ENCODE measurements at regions not wholly inside any gene's neighbourhood (a gene's known extent, or its start where the extent isn't known, plus 50 kb on each side); places are given as distances from the start of the nearest gene placed in this dataset.

DNA sequence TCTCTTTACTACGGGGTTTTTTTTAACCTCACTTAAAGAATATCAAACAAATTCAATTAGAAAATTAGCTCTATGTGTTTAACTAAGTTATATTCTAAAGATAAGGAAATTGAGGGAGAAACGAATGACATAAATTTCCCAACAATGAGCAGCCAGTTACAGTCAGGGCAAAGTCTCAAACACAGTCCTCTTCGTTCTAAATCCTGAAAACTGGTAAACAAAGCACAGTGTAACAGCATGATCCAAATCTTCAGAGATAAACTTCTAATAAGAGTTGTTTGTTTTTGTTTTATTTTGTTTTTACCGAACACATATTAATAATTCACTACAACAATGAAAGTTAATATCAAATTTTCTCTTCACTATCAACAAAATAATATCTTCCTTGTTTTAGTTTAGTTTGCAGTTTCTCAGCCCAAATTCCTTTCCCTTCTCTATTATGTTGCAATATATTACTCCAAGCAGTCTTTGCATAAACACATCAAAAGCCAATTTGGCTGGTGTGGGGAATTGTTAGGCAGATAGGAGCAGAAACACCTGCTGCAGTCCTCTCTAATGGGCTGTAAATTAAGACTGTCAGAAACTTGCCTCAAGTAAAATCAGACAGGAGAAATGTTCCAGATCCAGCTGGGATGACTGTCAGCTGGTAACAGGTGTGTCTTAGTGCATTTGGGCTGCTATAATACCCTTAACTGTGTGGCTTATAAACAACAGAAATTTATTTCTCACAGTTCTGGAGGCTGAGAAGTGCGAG, 106.5 kb upstream of the SGCG start:
- H3K4me2 ChIP-seq (replicated peaks; ENCODE audit: low read depth, low read length, poor library complexity, severe bottlenecking): no peak overlapping the region
- intact Hi-C loops (cut with micrococcal nuclease): no loop called here
- POLR2A ChIA-PET: no interaction called here
- H3K4me1 ChIP-seq (ENCODE audit: control insufficient read depth in 2 of 2, insufficient read depth in 2 of 2, low read length in 2 of 2): no peaks in the 10 kb centered on the region
- H4K20me1 ChIP-seq (ENCODE audit: control insufficient read depth, insufficient read depth, low read length, poor library complexity, severe bottlenecking): no peaks in the 10 kb centered on the region
- H3K9ac ChIP-seq (ENCODE audit: low read length): no peak overlapping the region
- H3K36me3 ChIP-seq (replicated peaks in 1 of 2; ENCODE audit: control extremely low read depth in 1 of 2, control insufficient read depth in 1 of 2, extremely low read depth in 1 of 2, insufficient read depth in 2 of 2, low read length in 1 of 2): no peaks in the 10 kb centered on the region
- Mint-ChIP-seq H3K4me3 (no peak overlapping the region), H3K27me3 (no peaks in the 10 kb centered on the region), H3K9me3 (ENCODE audit: insufficient read depth) (peaks cover 2% of the 10 kb centered on the region), H3K27ac (no peak overlapping the region), H3K4me1 (no peaks in the 10 kb centered on the region)
- no peaks in the 10 kb centered on the region for H3K9me3 ChIP-seq (ENCODE audit: control extremely low read depth in 1 of 3, control insufficient read depth in 2 of 3, insufficient read depth in 1 of 3, low read length in 2 of 3)
- H3K4me3 ChIP-seq (ENCODE audit: control extremely low read depth in 1 of 5, extremely low read depth in 1 of 5, insufficient read depth in 1 of 5, low read depth in 2 of 5, low read length in 4 of 5): no peak overlapping the region
- H3K79me2 ChIP-seq (ENCODE audit: control insufficient read depth, insufficient read depth, low read length): no peaks in the 10 kb centered on the region
- ATAC-seq (ENCODE audit: low read depth) (no peak), DNase-seq (no peak)
- CTCF ChIA-PET: no interaction called here
- H3K27me3 ChIP-seq (replicated peaks in 1 of 4; ENCODE audit: control extremely low read depth in 1 of 4, control insufficient read depth in 3 of 4, insufficient read depth in 4 of 4, low read length in 3 of 4): no peaks in the 10 kb centered on the region
- H3K27ac ChIP-seq (ENCODE audit: low read length in 2 of 2): no peak overlapping the region
- WGBS (ENCODE audit: insufficient coverage): no CpG with 5 or more reads among the region's 5 CpGs
- no peak overlapping the region for H2AFZ ChIP-seq (ENCODE audit: insufficient read depth, low read depth, low read length, poor library complexity, severe bottlenecking)
- TF ChIP-seq, protein P1, sequence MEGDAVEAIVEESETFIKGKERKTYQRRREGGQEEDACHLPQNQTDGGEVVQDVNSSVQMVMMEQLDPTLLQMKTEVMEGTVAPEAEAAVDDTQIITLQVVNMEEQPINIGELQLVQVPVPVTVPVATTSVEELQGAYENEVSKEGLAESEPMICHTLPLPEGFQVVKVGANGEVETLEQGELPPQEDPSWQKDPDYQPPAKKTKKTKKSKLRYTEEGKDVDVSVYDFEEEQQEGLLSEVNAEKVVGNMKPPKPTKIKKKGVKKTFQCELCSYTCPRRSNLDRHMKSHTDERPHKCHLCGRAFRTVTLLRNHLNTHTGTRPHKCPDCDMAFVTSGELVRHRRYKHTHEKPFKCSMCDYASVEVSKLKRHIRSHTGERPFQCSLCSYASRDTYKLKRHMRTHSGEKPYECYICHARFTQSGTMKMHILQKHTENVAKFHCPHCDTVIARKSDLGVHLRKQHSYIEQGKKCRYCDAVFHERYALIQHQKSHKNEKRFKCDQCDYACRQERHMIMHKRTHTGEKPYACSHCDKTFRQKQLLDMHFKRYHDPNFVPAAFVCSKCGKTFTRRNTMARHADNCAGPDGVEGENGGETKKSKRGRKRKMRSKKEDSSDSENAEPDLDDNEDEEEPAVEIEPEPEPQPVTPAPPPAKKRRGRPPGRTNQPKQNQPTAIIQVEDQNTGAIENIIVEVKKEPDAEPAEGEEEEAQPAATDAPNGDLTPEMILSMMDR (IDR thresholded peaks at IDR 0.05): no peak
- TF ChIP-seq EZH2 (IDR thresholded peaks at IDR 0.05; ENCODE audit: borderline replicate concordance, insufficient read depth, low read depth, low read length, poor library complexity, severe bottlenecking): no peak

DNA sequence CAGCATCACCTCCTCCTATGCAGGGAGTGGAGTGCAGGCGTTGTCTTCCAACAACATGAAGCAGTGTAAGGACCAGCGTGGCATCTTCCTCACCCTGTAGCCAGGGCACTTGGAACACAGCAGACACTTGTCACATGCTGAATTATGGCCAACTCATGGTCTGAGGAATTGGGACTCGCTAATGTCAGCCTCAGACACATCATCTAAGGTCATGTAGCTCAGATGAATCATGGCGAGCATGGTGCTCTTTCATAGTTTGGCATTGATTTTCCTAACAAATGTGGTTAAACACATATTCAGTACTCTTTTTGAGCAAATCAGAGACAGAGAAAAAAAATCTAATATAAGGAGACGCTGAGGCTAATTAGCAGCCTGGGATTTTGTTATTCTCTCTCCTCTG, 99.6 kb upstream of the SGCG start:
- no peaks in the 10 kb centered on the region for H3K36me3 ChIP-seq (replicated peaks in 1 of 2; ENCODE audit: control extremely low read depth in 1 of 2, control insufficient read depth in 1 of 2, extremely low read depth in 1 of 2, insufficient read depth in 2 of 2, low read length in 1 of 2)
- ChIA-PET POLR2A (no interaction called here), CTCF (no interaction called here)
- no peak overlapping the region for H3K27ac Mint-ChIP-seq
- intact Hi-C loops (cut with micrococcal nuclease): no loop called here
- ATAC-seq (ENCODE audit: low read depth) (no peak), DNase-seq (no peak)
- H3K4me1 Mint-ChIP-seq: no peaks in the 10 kb centered on the region
- no peaks in the 10 kb centered on the region for H3K79me2 ChIP-seq (ENCODE audit: control insufficient read depth, insufficient read depth, low read length)
- H3K9ac ChIP-seq (ENCODE audit: low read length): no peak overlapping the region
- H2AFZ ChIP-seq (ENCODE audit: insufficient read depth, low read depth, low read length, poor library complexity, severe bottlenecking): no peak overlapping the region
- H4K20me1 ChIP-seq (ENCODE audit: control insufficient read depth, insufficient read depth, low read length, poor library complexity, severe bottlenecking): no peaks in the 10 kb centered on the region
- no peak overlapping the region for H3K4me2 ChIP-seq (replicated peaks; ENCODE audit: low read depth, low read length, poor library complexity, severe bottlenecking)
- H3K27ac ChIP-seq (ENCODE audit: low read length in 2 of 2): no peak overlapping the region
- H3K27me3 Mint-ChIP-seq: no peaks in the 10 kb centered on the region
- H3K4me3 ChIP-seq (ENCODE audit: control extremely low read depth in 1 of 5, extremely low read depth in 1 of 5, insufficient read depth in 1 of 5, low read depth in 2 of 5, low read length in 4 of 5): no peak overlapping the region
- H3K4me1 ChIP-seq (ENCODE audit: control insufficient read depth in 2 of 2, insufficient read depth in 2 of 2, low read length in 2 of 2): no peaks in the 10 kb centered on the region
- WGBS (ENCODE audit: insufficient coverage): 78% methylated on average over 3 of the region's 5 CpGs
- TF ChIP-seq EZH2 (IDR thresholded peaks at IDR 0.05; ENCODE audit: borderline replicate concordance, insufficient read depth, low read depth, low read length, poor library complexity, severe bottlenecking): no peak
- TF ChIP-seq, protein P1 (IDR thresholded peaks at IDR 0.05): no peak
- H3K4me3 Mint-ChIP-seq: no peak overlapping the region
- no peaks in the 10 kb centered on the region for H3K9me3 Mint-ChIP-seq (ENCODE audit: insufficient read depth)
- H3K27me3 ChIP-seq (replicated peaks in 1 of 4; ENCODE audit: control extremely low read depth in 1 of 4, control insufficient read depth in 3 of 4, insufficient read depth in 4 of 4, low read length in 3 of 4): no peaks in the 10 kb centered on the region
- H3K9me3 ChIP-seq (ENCODE audit: control extremely low read depth in 1 of 3, control insufficient read depth in 2 of 3, insufficient read depth in 1 of 3, low read length in 2 of 3): peaks cover 0 to 10% (median 0%) of the 10 kb centered on the region in 3 donors

Measured in B cell (primary cell).